GM13977 (cell line): ENCODE measurements at regions not wholly inside any gene's neighbourhood (a gene's known extent, or its start where the extent isn't known, plus 50 kb on each side); places are given as distances from the start of the nearest gene placed in this dataset.

Experiments
- DNase-seq: peaks from one replicate; pipeline ENCODE4 v3.0.0; 2012; ENCODE audit warnings: low spot score
- in situ Hi-C: fragments of 300-500 bp; cut with MboI; formaldehyde crosslinking; loops from one replicate; pipeline ENCODE4 v1.12.0; 2022; ENCODE audit warnings: low sequenced_read_pairs, low pct_unique_long_range_greater_than_20kb, mixed read lengths, inconsistent platforms; ENCODE audit not compliant: unreplicated experiment
- TF ChIP-seq, protein P1 (sequence below): IDR thresholded peaks from 2 replicates; pipeline ENCODE4 v1.5.1; 2012; ENCODE audit warnings: mild to moderate bottlenecking, control low read depth; ENCODE audit not compliant: insufficient read depth; ENCODE audit errors: extremely low read depth, missing control alignments

GRCh38 chr5:116381201-116381600 lies 193.4 kb downstream of the SEMA6A start:
- TF ChIP-seq, protein P1, sequence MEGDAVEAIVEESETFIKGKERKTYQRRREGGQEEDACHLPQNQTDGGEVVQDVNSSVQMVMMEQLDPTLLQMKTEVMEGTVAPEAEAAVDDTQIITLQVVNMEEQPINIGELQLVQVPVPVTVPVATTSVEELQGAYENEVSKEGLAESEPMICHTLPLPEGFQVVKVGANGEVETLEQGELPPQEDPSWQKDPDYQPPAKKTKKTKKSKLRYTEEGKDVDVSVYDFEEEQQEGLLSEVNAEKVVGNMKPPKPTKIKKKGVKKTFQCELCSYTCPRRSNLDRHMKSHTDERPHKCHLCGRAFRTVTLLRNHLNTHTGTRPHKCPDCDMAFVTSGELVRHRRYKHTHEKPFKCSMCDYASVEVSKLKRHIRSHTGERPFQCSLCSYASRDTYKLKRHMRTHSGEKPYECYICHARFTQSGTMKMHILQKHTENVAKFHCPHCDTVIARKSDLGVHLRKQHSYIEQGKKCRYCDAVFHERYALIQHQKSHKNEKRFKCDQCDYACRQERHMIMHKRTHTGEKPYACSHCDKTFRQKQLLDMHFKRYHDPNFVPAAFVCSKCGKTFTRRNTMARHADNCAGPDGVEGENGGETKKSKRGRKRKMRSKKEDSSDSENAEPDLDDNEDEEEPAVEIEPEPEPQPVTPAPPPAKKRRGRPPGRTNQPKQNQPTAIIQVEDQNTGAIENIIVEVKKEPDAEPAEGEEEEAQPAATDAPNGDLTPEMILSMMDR = no peak
- in situ Hi-C loops = no loop called here
- no peak for DNase-seq

GRCh38 chr5:116380621-116381020 lies 194.0 kb downstream of the SEMA6A start:
- TF ChIP-seq, protein P1 = no peak
- in situ Hi-C loops = no loop called here
- no peak for DNase-seq

DNA sequence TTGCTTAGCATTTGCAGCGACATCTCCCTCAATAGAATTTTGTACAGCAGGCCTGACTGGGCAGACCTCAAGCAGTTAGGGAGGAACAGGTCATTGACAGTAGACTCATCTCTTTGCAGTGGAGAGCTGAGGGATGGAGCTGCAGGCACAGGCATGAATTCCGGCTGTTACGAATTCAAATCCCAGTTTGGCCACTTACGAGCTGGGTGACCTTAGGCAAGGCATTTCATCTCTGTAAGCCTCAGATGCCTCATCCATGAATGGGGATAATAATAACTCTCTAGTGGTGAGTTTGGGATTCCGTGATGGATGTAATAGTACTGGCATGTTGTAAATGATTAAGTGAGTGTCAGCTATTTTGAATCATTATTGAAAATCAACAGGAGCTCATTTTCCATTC lies 195.3 kb downstream of the SEMA6A start:
- TF ChIP-seq, protein P1 = no peak
- no peak for DNase-seq
- in situ Hi-C loops = no loop called here

DNA sequence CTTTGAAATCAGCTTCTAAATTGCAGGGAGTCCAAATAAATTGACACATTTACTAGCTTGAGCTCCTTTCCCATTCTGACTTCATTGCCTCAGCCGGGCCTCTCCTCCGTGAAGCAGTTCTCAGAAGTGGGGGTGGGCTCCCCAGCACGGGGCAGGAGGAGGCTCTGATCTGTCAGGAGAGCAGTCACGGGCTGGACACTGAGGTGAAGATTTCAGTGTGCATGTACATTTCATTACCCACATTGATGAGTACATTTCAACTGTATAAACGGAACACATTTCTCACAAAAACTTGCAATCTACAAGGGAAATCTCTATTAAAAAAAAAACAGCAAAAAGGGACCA lies 195.9 kb downstream of the SEMA6A start:
- no peak for DNase-seq
- TF ChIP-seq, protein P1 = no peak
- in situ Hi-C loops = no loop called here

GRCh38 chr5:116378007-116378776 lies 196.4 kb downstream of the SEMA6A start:
- in situ Hi-C loops = no loop called here
- TF ChIP-seq, protein P1 = no peak
- DNase-seq = no peak

- TF ChIP-seq, protein P1 = no peak
- DNase-seq = no peak
- in situ Hi-C loops = no loop called here
These were observed 197.2 kb downstream of the SEMA6A start for GRCh38 chr5:116377276-116378006.
